Body of pancreas (tissue), 4 donors: ENCODE measurements at regions not wholly inside any gene's neighbourhood (a gene's known extent, or its start where the extent isn't known, plus 50 kb on each side); places are given as distances from the start of the nearest gene placed in this dataset.

Experiments
- ATAC-seq: fragments of 150-250 bp; one replicate; pipeline ENCODE4 v1.9.1; 2016
- DNase-seq, 4 donors: peaks; one replicate each; pipeline ENCODE4 v3.0.0-alpha.2; 2019
- H3K27ac ChIP-seq, 4 donors: fragments of 200-600 bp; sonication (generic); 1 replicate in 3 of 4; 2 replicates in 1 of 4; pipeline versions ENCODE4 v1.5.1 to v1.6.1; 2016 to 2019; ENCODE audit warnings: mild to moderate bottlenecking in 1 of 4, mixed read lengths in 1 of 4, moderate library complexity in 1 of 4
- H3K27me3 ChIP-seq, 2 donors: fragments of 200-600 bp; sonication (generic); one replicate each; pipeline ENCODE4 v1.6.0; 2016; ENCODE audit warnings: mild to moderate bottlenecking in 1 of 2
- H3K36me3 ChIP-seq, 2 donors: fragments of 200-600 bp; sonication (generic); replicated peaks in 1 of 2; 2 replicates each; pipeline ENCODE4 v1.5.1; 2016; ENCODE audit warnings: low read depth in 2 of 2; ENCODE audit not compliant: insufficient read depth in 1 of 2
- H3K4me1 ChIP-seq: fragments of 200-600 bp; sonication (generic); one replicate; pipeline ENCODE4 v1.6.0; 2016
- H3K4me3 ChIP-seq, 2 donors: fragments of 200-600 bp; sonication (generic); 1 replicate in 1 of 2; 2 replicates in 1 of 2; pipeline ENCODE4 v1.5.1; 2016 to 2019
- H3K9me3 ChIP-seq, 3 donors: fragments of 200-600 bp; sonication (generic); 1 replicate in 2 of 3; 2 replicates in 1 of 3; pipeline ENCODE4 v1.5.1; 2016
- CTCF ChIP-seq, 7 experiments: fragments of 450-650 bp in 4 of 7; fragments of 200-600 bp in 3 of 7; sonication (generic) in 3 of 7; IDR thresholded peaks; one replicate each; pipeline ENCODE4 v1.5.1; 2016 to 2019; ENCODE audit warnings: antibody characterized with exemption in 7 of 7
- POLR2A ChIP-seq, 3 donors: fragments of 450-650 bp; IDR thresholded peaks; one replicate each; pipeline ENCODE4 v1.6.1; 2016; ENCODE audit warnings: antibody characterized with exemption in 3 of 3, mild to moderate bottlenecking in 2 of 3
- WGBS, 2 donors: methylation state at CpG; one replicate each; pipeline ENCODE4 v1.1.5; 2017; 5-methylcytosine and 5-hydroxymethylcytosine counted together
- intact Hi-C: fragments of 100-400 bp; cut with DNase I; formaldehyde crosslinking; loops from one replicate; pipeline ENCODE4 v1.15.1; 2023

GRCh38 chr5:6187501-6187900 lies 190.8 kb downstream of the MED10 start:
- Histone ChIP-seq H3K27ac (no peak overlapping the region), H3K27me3 (no peaks in the 10 kb centered on the region), H3K9me3 (no peaks in the 10 kb centered on the region), H3K36me3 (no peaks in the 10 kb centered on the region), H3K4me3 (no peak overlapping the region), H3K4me1 (no peaks in the 10 kb centered on the region)
- intact Hi-C loops = no loop called here
- no peak for TF ChIP-seq CTCF (IDR thresholded peaks at IDR 0.05)
- no peak for TF ChIP-seq POLR2A (IDR thresholded peaks at IDR 0.05)
- no peak for ATAC-seq
- 54 to 59% methylated on average over 4 of the region's 4 CpGs for WGBS, 2 donors
- DNase-seq = no peak

- TF ChIP-seq CTCF (IDR thresholded peaks at IDR 0.05) (no peak), POLR2A (IDR thresholded peaks at IDR 0.05) (no peak)
- DNase-seq = no peak
- no peak overlapping the region for H3K4me3 ChIP-seq
- no peaks in the 10 kb centered on the region for H3K4me1 ChIP-seq
- no peaks in the 10 kb centered on the region for H3K9me3 ChIP-seq
- no peak overlapping the region for H3K27ac ChIP-seq
- ATAC-seq = no peak
- intact Hi-C loops = no loop called here
- WGBS, 2 donors = 69 to 75% methylated on average over 6 of the region's 6 CpGs
- no peaks in the 10 kb centered on the region for H3K27me3 ChIP-seq
- no peaks in the 10 kb centered on the region for H3K36me3 ChIP-seq
Measured at GRCh38 chr5:6185574-6185973, 192.8 kb downstream of the MED10 start.

- Histone ChIP-seq H3K9me3 (no peaks in the 10 kb centered on the region), H3K4me1 (no peaks in the 10 kb centered on the region), H3K36me3 (no peaks in the 10 kb centered on the region), H3K4me3 (no peak overlapping the region), H3K27me3 (no peaks in the 10 kb centered on the region), H3K27ac (no peak overlapping the region)
- WGBS, 2 donors = 59% methylated on average over 1 of the region's 1 CpG; no CpG with 5 or more reads in 1 of the 2 donors
- DNase-seq = no peak
- ATAC-seq = no peak
- TF ChIP-seq CTCF (IDR thresholded peaks at IDR 0.05) (no peak), POLR2A (IDR thresholded peaks at IDR 0.05) (no peak)
- intact Hi-C loops = no loop called here
Measured at GRCh38 chr5:6184481-6184880, 193.9 kb downstream of the MED10 start.

GRCh38 chr5:6183391-6184390 lies 194.7 kb downstream of the MED10 start:
- Histone ChIP-seq H3K9me3 (no peaks in the 10 kb centered on the region), H3K27me3 (no peaks in the 10 kb centered on the region), H3K4me1 (no peaks in the 10 kb centered on the region), H3K4me3 (no peak overlapping the region), H3K36me3 (no peaks in the 10 kb centered on the region), H3K27ac (no peak overlapping the region)
- ATAC-seq = no peak
- intact Hi-C loops = no loop called here
- 67 to 69% methylated on average over 15 to 17 of the region's 17 CpGs for WGBS, 2 donors
- DNase-seq = no peak
- TF ChIP-seq POLR2A (IDR thresholded peaks at IDR 0.05) (no peak), CTCF (IDR thresholded peaks at IDR 0.05) (no peak)
